Right lobe of liver (tissue), 4 donors: ENCODE measurements at regions not wholly inside any gene's neighbourhood (a gene's known extent, or its start where the extent isn't known, plus 50 kb on each side); places are given as distances from the start of the nearest gene placed in this dataset.

ENCODE experiments used
- POLR2A ChIP-seq: fragments of 450-650 bp; IDR thresholded peaks from one replicate; pipeline ENCODE4 v1.6.1; 2017; ENCODE audit warnings: antibody characterized with exemption, mild to moderate bottlenecking
- TF ChIP-seq, protein P1 (sequence below), 4 donors: fragments of 200-600 bp in 3 of 4; fragments of 450-650 bp in 1 of 4; IDR thresholded peaks; one replicate each; pipeline versions ENCODE4 v1.5.1 to v1.8.0; 2016 to 2022; ENCODE audit warnings: antibody characterized with exemption in 4 of 4, mild to moderate bottlenecking in 2 of 4
- donor health status: DM: no; HTN: no; CAD: no.
- donor health status: DM: no; HTN: no; CAD: no.
- donor health status: DM: no; HTN: yes; CAD: no.

- TF ChIP-seq, protein P1, sequence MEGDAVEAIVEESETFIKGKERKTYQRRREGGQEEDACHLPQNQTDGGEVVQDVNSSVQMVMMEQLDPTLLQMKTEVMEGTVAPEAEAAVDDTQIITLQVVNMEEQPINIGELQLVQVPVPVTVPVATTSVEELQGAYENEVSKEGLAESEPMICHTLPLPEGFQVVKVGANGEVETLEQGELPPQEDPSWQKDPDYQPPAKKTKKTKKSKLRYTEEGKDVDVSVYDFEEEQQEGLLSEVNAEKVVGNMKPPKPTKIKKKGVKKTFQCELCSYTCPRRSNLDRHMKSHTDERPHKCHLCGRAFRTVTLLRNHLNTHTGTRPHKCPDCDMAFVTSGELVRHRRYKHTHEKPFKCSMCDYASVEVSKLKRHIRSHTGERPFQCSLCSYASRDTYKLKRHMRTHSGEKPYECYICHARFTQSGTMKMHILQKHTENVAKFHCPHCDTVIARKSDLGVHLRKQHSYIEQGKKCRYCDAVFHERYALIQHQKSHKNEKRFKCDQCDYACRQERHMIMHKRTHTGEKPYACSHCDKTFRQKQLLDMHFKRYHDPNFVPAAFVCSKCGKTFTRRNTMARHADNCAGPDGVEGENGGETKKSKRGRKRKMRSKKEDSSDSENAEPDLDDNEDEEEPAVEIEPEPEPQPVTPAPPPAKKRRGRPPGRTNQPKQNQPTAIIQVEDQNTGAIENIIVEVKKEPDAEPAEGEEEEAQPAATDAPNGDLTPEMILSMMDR (IDR thresholded peaks at IDR 0.05) = no peak
- TF ChIP-seq POLR2A = no peak
Observed at GRCh38 chr2:239905884-239906654, 119.1 kb downstream of the NDUFA10 start.
